SH-SY5Y (cell line): ENCODE measurements at regions not wholly inside any gene's neighbourhood (a gene's known extent, or its start where the extent isn't known, plus 50 kb on each side); places are given as distances from the start of the nearest gene placed in this dataset.

ENCODE experiments used
- GATA2 ChIP-seq: IDR thresholded peaks from 2 replicates; pipeline ENCODE4 v1.6.1; 2011; ENCODE audit warnings: mild to moderate bottlenecking, low read depth, low read length
- GATA3 ChIP-seq: IDR thresholded peaks from 2 replicates; pipeline ENCODE4 v1.6.1; 2011; ENCODE audit warnings: low read depth, mild to moderate bottlenecking, low read length, moderate library complexity

DNA sequence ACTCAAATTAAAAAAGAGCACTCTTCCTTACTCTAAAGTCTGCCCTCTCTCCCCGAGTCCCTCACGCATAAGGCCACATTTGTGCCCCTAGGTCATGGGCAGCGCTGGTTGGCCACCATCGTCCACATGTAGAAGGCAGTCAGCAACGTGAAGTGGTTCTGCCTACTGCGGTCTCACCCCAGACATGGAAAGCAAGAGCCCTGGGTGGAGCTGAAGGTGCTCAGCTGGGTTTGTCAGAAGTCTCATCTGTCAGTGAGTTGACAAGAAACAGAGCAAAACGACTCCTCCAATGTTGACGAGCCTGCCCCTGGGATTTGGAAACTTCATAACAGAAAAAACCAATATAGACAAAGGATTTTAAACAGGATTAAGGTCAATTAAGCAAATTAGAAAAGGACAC is 192.3 kb upstream of the PRSS58 start:
- TF ChIP-seq GATA2, result no peak
- TF ChIP-seq GATA3, result no peak
